Breast epithelium (tissue), 4 donors: ENCODE measurements at regions not wholly inside any gene's neighbourhood (a gene's known extent, or its start where the extent isn't known, plus 50 kb on each side); places are given as distances from the start of the nearest gene placed in this dataset.

Source experiments
- DNase-seq, 2 donors: peaks; one replicate each; pipeline ENCODE4 v3.0.0-alpha.2; 2019; ENCODE audit warnings: low spot score in 2 of 2
- H3K27ac ChIP-seq, 2 donors: fragments of 200-600 bp; sonication (generic) in 1 of 2; one replicate each; pipeline ENCODE4 v1.5.1; 2016 to 2019; ENCODE audit warnings: mild to moderate bottlenecking in 1 of 2
- H3K27me3 ChIP-seq, 2 donors: fragments of 200-600 bp; sonication (generic) in 1 of 2; one replicate each; pipeline versions ENCODE4 v1.5.1 to v1.6.0; 2017 to 2019; ENCODE audit warnings: control low read depth in 1 of 2, mild to moderate bottlenecking in 1 of 2
- H3K36me3 ChIP-seq: fragments of 200-600 bp; one replicate; pipeline ENCODE4 v1.5.1; 2019
- H3K4me1 ChIP-seq, 2 donors: fragments of 200-600 bp; sonication (generic); one replicate each; pipeline ENCODE4 v1.5.1; 2016 to 2019; ENCODE audit warnings: control low read depth in 1 of 2
- H3K4me3 ChIP-seq, 3 donors: fragments of 200-600 bp; sonication (generic); 1 replicate in 2 of 3; 2 replicates in 1 of 3; pipeline ENCODE4 v1.5.1; 2016 to 2019; ENCODE audit warnings: mild to moderate bottlenecking in 3 of 3, moderate library complexity in 2 of 3
- H3K9me3 ChIP-seq, 2 donors: fragments of 200-600 bp; sonication (generic) in 1 of 2; one replicate each; pipeline ENCODE4 v1.5.1; 2016 to 2019; ENCODE audit warnings: control low read depth in 1 of 2
- POLR2A ChIP-seq: fragments of 450-650 bp; IDR thresholded peaks from one replicate; pipeline ENCODE4 v1.6.1; 2016; ENCODE audit warnings: antibody characterized with exemption, mild to moderate bottlenecking, moderate library complexity
- POLR2AphosphoS5 ChIP-seq, 3 donors: sonication (generic); formaldehyde crosslinking; IDR thresholded peaks; one replicate each; pipeline ENCODE4 v1.6.1; 2017; ENCODE audit warnings: antibody characterized with exemption in 3 of 3
- intact Hi-C: fragments of 100-400 bp; cut with DNase I; formaldehyde crosslinking; loops from one replicate; pipeline ENCODE4 v1.15.1; 2023; ENCODE audit warnings: low total_unique reads
- TF ChIP-seq, protein P1 (sequence below), 3 donors: fragments of 450-650 bp; IDR thresholded peaks; one replicate each; pipeline ENCODE4 v1.5.1; 2016 to 2017; ENCODE audit warnings: antibody characterized with exemption in 3 of 3, mild to moderate bottlenecking in 3 of 3, moderate library complexity in 3 of 3

DNA sequence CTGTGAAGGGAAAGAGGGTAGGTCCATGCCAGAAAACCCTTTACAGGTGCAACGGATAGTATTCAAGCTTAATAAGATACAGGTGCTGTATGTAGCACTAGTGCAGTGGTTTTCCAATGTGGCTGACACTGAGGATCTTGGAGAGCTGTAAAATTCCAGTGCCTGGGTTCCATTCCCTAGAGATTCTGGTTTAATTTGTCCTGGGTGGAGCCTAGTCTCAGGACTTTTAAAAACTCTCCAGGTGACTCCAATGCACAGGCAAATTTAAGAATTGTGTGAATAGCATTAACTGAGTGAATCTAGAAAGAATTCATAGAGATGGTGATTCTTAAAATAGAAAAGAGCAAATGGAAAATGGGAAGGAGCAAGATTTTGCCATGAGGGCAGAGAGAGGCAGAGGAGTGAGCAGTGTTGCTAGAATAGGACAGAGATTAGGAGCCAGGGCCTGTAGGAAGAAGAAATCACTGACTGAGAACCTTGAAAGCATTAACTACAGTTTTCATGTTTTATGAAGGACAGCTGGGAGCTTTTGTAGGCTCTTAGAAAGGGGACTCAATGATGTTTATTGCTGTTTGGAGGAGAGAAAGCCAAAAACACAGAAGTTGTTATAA lies 261.8 kb downstream of the DLEU7 start:
- DNase-seq = no peak
- Histone ChIP-seq H3K4me3 (no peak overlapping the region), H3K27me3 (no peaks in the 10 kb centered on the region), H3K36me3 (no peaks in the 10 kb centered on the region), H3K4me1 (no peaks in the 10 kb centered on the region), H3K27ac (no peak overlapping the region), H3K9me3 (no peaks in the 10 kb centered on the region)
- TF ChIP-seq POLR2A (no peak), POLR2AphosphoS5 (IDR thresholded peaks at IDR 0.05) (no peak)
- TF ChIP-seq, protein P1, sequence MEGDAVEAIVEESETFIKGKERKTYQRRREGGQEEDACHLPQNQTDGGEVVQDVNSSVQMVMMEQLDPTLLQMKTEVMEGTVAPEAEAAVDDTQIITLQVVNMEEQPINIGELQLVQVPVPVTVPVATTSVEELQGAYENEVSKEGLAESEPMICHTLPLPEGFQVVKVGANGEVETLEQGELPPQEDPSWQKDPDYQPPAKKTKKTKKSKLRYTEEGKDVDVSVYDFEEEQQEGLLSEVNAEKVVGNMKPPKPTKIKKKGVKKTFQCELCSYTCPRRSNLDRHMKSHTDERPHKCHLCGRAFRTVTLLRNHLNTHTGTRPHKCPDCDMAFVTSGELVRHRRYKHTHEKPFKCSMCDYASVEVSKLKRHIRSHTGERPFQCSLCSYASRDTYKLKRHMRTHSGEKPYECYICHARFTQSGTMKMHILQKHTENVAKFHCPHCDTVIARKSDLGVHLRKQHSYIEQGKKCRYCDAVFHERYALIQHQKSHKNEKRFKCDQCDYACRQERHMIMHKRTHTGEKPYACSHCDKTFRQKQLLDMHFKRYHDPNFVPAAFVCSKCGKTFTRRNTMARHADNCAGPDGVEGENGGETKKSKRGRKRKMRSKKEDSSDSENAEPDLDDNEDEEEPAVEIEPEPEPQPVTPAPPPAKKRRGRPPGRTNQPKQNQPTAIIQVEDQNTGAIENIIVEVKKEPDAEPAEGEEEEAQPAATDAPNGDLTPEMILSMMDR (IDR thresholded peaks at IDR 0.05) = no peak
- intact Hi-C loops = no loop called here

- no peaks in the 10 kb centered on the region for H3K36me3 ChIP-seq
- H3K4me3 ChIP-seq = no peak overlapping the region
- intact Hi-C loops = no loop called here
- TF ChIP-seq POLR2A (no peak), POLR2AphosphoS5 (IDR thresholded peaks at IDR 0.05) (no peak)
- TF ChIP-seq, protein P1 (IDR thresholded peaks at IDR 0.05) = no peak
- DNase-seq = no peak
- no peaks in the 10 kb centered on the region for H3K9me3 ChIP-seq
- H3K27me3 ChIP-seq = no peaks in the 10 kb centered on the region
- H3K27ac ChIP-seq = no peak overlapping the region
- no peaks in the 10 kb centered on the region for H3K4me1 ChIP-seq
Measured at GRCh38 chr13:50584856-50585580, 258.5 kb downstream of the DLEU7 start.

DNA sequence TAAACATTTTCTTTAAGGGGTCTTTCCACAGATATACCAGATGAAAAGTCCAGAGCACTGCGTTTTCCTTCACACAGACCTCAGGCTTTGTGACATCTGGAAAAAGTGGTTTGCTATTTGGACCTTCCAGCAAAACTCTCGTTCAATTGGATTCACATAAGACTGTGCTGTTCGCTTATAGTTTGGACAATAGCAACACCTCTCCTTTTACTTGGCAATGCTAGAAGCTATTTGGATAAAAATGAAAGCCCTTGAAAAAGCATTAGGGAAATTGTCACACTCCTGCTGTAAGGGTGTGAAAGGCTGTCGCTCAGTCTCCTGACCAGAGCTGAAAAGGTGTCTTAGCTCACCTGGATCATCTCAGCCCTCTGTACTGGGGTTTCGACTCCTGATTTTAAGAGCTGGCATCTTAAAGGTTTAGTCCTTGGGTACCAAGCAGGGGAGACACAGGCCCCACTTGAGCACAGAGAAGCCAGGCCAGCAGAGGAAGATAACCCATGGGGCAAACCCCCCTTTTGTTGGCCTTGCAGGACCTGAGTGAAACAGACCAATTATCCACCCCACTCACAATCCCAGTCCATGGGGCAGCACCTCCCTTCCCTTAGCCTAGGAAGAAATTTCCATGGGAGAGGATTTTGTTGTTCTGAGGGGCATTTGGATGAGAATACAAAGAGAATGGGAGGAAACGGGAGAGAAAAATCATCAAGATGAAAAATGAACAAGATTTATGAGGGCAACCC lies 257.6 kb downstream of the DLEU7 start:
- TF ChIP-seq, protein P1 (IDR thresholded peaks at IDR 0.05) = no peak
- no peak for TF ChIP-seq POLR2A
- no peak for TF ChIP-seq POLR2AphosphoS5 (IDR thresholded peaks at IDR 0.05)
- no peaks in the 10 kb centered on the region for H3K4me1 ChIP-seq
- no peak for DNase-seq

GRCh38 chr13:50586414-50587083 lies 256.9 kb downstream of the DLEU7 start:
- intact Hi-C loops = no loop called here
- Histone ChIP-seq H3K27ac (no peak overlapping the region), H3K4me1 (no peaks in the 10 kb centered on the region), H3K9me3 (no peaks in the 10 kb centered on the region), H3K4me3 (no peak overlapping the region), H3K36me3 (no peaks in the 10 kb centered on the region), H3K27me3 (no peaks in the 10 kb centered on the region)
- DNase-seq = no peak
- TF ChIP-seq, protein P1 (IDR thresholded peaks at IDR 0.05) = no peak

More for the DNA sequence above, 257.6 kb downstream of the DLEU7 start:
- Histone ChIP-seq H3K9me3 (no peaks in the 10 kb centered on the region), H3K27ac (no peak overlapping the region), H3K27me3 (no peaks in the 10 kb centered on the region), H3K4me3 (no peak overlapping the region), H3K36me3 (no peaks in the 10 kb centered on the region)
- intact Hi-C loops = no loop called here
